IMR-90 (cell line): ENCODE measurements at regions not wholly inside any gene's neighbourhood (a gene's known extent, or its start where the extent isn't known, plus 50 kb on each side); places are given as distances from the start of the nearest gene placed in this dataset.

Experiments
- ATAC-seq: fragments of 200-7000 bp; cut with Tn5 transposase; 2 replicates; pipeline ENCODE4 v1.9.1; 2020; ENCODE audit warnings: low read depth, mild to moderate bottlenecking, moderate library complexity
- BruUV-seq: library from RNA; stranded (reverse); fragments of 400-500 nt; replicated peaks from 2 replicates; lab custom pipeline; 2021; lab: Mats Ljungman, UMichigan
- CTCF ChIA-PET: fragments of 300-600 bp; formaldehyde crosslinking; extraction: SDS; loops from one replicate; lab custom pipeline; 2021; ENCODE audit warnings: antibody characterized with exemption; lab: Yijun Ruan, JAX
- POLR2A ChIA-PET: fragments of 300-600 bp; sonication (Branson Sonifier 250); formaldehyde crosslinking; loops from one replicate; lab custom pipeline; 2022; ENCODE audit warnings: antibody characterized with exemption; ENCODE audit not compliant: unreplicated experiment; lab: Charles Lee
- DNase-seq: peaks from one replicate; pipeline ENCODE4 v3.0.0; 2013
- H2AFZ ChIP-seq: replicated peaks from 2 replicates; pipeline ENCODE3; 2013; ENCODE audit warnings: low read length, mild to moderate bottlenecking; ENCODE audit not compliant: poor library complexity
- H2AK5ac ChIP-seq: 2 replicates; pipeline ENCODE4 v1.6.1; 2013; ENCODE audit warnings: low read depth, low read length, inconsistent platforms
- H2AK9ac ChIP-seq: replicated peaks from 2 replicates; pipeline ENCODE3; 2013; ENCODE audit warnings: mild to moderate bottlenecking, low read depth, low read length, moderate library complexity; ENCODE audit not compliant: poor library complexity
- H2BK120ac ChIP-seq: 2 replicates; pipeline ENCODE4 v1.6.1; 2013; ENCODE audit warnings: low read depth, low read length, inconsistent platforms
- H2BK15ac ChIP-seq: 3 replicates; pipeline ENCODE4 v1.6.1; 2013; ENCODE audit warnings: low read depth, low read length, inconsistent platforms
- H2BK20ac ChIP-seq: 2 replicates; pipeline ENCODE4 v1.6.1; 2013; ENCODE audit warnings: low read depth, mild to moderate bottlenecking, inconsistent platforms, low read length, moderate library complexity
- H2BK5ac ChIP-seq: 2 replicates; pipeline ENCODE4 v1.6.1; 2013; ENCODE audit warnings: mild to moderate bottlenecking, low read depth, low read length, inconsistent platforms; ENCODE audit not compliant: poor library complexity, severe bottlenecking
- H3K14ac ChIP-seq: replicated peaks from 2 replicates; pipeline ENCODE4 v1.6.1; 2013; ENCODE audit warnings: low read depth, low read length, inconsistent platforms
- H3K18ac ChIP-seq: 2 replicates; pipeline ENCODE4 v1.6.1; 2013; ENCODE audit warnings: low read depth, low read length, control low read depth
- H3K23ac ChIP-seq: 2 replicates; pipeline ENCODE4 v1.6.1; 2013; ENCODE audit warnings: low read depth, low read length, inconsistent platforms
- H3K27ac ChIP-seq: 2 replicates; pipeline ENCODE4 v1.5.1; 2013; ENCODE audit warnings: mild to moderate bottlenecking, control low read depth, low read length; ENCODE audit not compliant: insufficient read depth
- H3K27me3 ChIP-seq: 2 replicates; pipeline ENCODE4 v1.6.1; 2013; ENCODE audit warnings: low read length; ENCODE audit not compliant: control insufficient read depth, insufficient read depth
- H3K36me3 ChIP-seq: 2 replicates; pipeline ENCODE4 v1.6.1; 2013; ENCODE audit warnings: low read length, mixed read lengths; ENCODE audit not compliant: control insufficient read depth, insufficient read depth
- H3K4ac ChIP-seq: 2 replicates; pipeline ENCODE4 v1.6.1; 2013; ENCODE audit warnings: low read depth, low read length, inconsistent platforms
- H3K4me1 ChIP-seq: 2 replicates; pipeline ENCODE4 v1.6.1; 2013; ENCODE audit warnings: low read length, mixed read lengths; ENCODE audit not compliant: control insufficient read depth, insufficient read depth
- H3K4me2 ChIP-seq: 2 replicates; pipeline ENCODE4 v1.6.1; 2013; ENCODE audit warnings: low read depth, mild to moderate bottlenecking, control low read depth, low read length, moderate library complexity
- H3K4me3 ChIP-seq: 2 replicates; pipeline ENCODE4 v1.5.1; 2013; ENCODE audit warnings: low read depth, mild to moderate bottlenecking, control low read depth, low read length, moderate library complexity; ENCODE audit not compliant: insufficient read depth
- H3K56ac ChIP-seq: 2 replicates; pipeline ENCODE4 v1.6.1; 2013; ENCODE audit warnings: low read length, inconsistent platforms; ENCODE audit not compliant: insufficient read depth; ENCODE audit errors: extremely low read depth
- H3K79me1 ChIP-seq, 2 experiments: 2 replicates each; pipeline ENCODE4 v1.6.1; 2013; ENCODE audit warnings: low read length in 2 of 2, inconsistent platforms in 1 of 2, low read depth in 1 of 2
- H3K9ac ChIP-seq: 2 replicates; pipeline ENCODE4 v1.6.1; 2013; ENCODE audit warnings: low read depth, low read length, control low read depth
- H3K9me1 ChIP-seq: 2 replicates; pipeline ENCODE4 v1.6.1; 2013; ENCODE audit warnings: low read length, inconsistent platforms; ENCODE audit not compliant: insufficient read depth
- H3K9me3 ChIP-seq: 2 replicates; pipeline ENCODE4 v1.6.1; 2013; ENCODE audit warnings: low read length; ENCODE audit not compliant: control insufficient read depth, insufficient read depth
- H4K20me1 ChIP-seq: 2 replicates; pipeline ENCODE4 v1.6.1; 2013; ENCODE audit warnings: low read length, inconsistent platforms; ENCODE audit not compliant: insufficient read depth
- H4K5ac ChIP-seq: 2 replicates; pipeline ENCODE4 v1.6.1; 2013; ENCODE audit warnings: mild to moderate bottlenecking, low read depth, low read length, control low read depth
- H4K8ac ChIP-seq, 2 experiments: 2 replicates each; pipeline ENCODE4 v1.6.1; 2013; ENCODE audit warnings: low read depth in 2 of 2, low read length in 2 of 2, control low read depth in 1 of 2, inconsistent platforms in 1 of 2
- H4K91ac ChIP-seq: 2 replicates; pipeline ENCODE4 v1.6.1; 2013; ENCODE audit warnings: low read depth, low read length, inconsistent platforms; ENCODE audit not compliant: insufficient read depth
- BHLHE40 ChIP-seq: fragments of 150-350 bp; IDR thresholded peaks from 2 replicates; pipeline ENCODE4 v1.6.1; 2016; ENCODE audit warnings: mild to moderate bottlenecking, low read depth, low read length
- CEBPB ChIP-seq: IDR thresholded peaks from 2 replicates; pipeline ENCODE4 v1.6.1; 2012; ENCODE audit warnings: low read depth, low read length, improper control_type of control experiment
- CHD1 ChIP-seq: IDR thresholded peaks from 2 replicates; pipeline ENCODE4 v1.6.1; 2012; ENCODE audit warnings: low read depth, low read length, improper control_type of control experiment
- FOS ChIP-seq: fragments of 150-350 bp; IDR thresholded peaks from 2 replicates; pipeline ENCODE4 v1.6.1; 2016; ENCODE audit warnings: low read depth, low read length
- MAFK ChIP-seq: IDR thresholded peaks from 2 replicates; pipeline ENCODE4 v1.6.1; 2012; ENCODE audit warnings: low read depth, low read length, improper control_type of control experiment
- MAZ ChIP-seq: IDR thresholded peaks from 2 replicates; pipeline ENCODE4 v1.6.1; 2012; ENCODE audit warnings: low read depth, mild to moderate bottlenecking, low read length, improper control_type of control experiment, moderate library complexity, borderline replicate concordance
- MXI1 ChIP-seq: IDR thresholded peaks from 2 replicates; pipeline ENCODE4 v1.6.1; 2012; ENCODE audit warnings: low read depth, mild to moderate bottlenecking, low read length, moderate library complexity, borderline replicate concordance
- NFE2L2 ChIP-seq: fragments of 150-350 bp; IDR thresholded peaks from 2 replicates; pipeline ENCODE4 v1.6.1; 2016; ENCODE audit warnings: low read depth, mild to moderate bottlenecking, low read length
- POLR2A ChIP-seq: IDR thresholded peaks from 2 replicates; pipeline ENCODE4 v1.6.1; 2012; ENCODE audit warnings: mild to moderate bottlenecking, low read depth, low read length
- RAD21 ChIP-seq: IDR thresholded peaks from 2 replicates; pipeline ENCODE4 v1.6.1; 2012; ENCODE audit warnings: low read length, improper control_type of control experiment
- RCOR1 ChIP-seq: IDR thresholded peaks from 2 replicates; pipeline ENCODE4 v1.6.1; 2012; ENCODE audit warnings: mild to moderate bottlenecking, low read length, improper control_type of control experiment; ENCODE audit not compliant: insufficient replicate concordance
- RFX5 ChIP-seq: IDR thresholded peaks from 2 replicates; pipeline ENCODE4 v1.8.0; 2012; ENCODE audit warnings: low read depth, mild to moderate bottlenecking, low read length, moderate library complexity
- SMC3 ChIP-seq: fragments of 150-350 bp; IDR thresholded peaks from 2 replicates; pipeline ENCODE4 v1.6.1; 2016; ENCODE audit warnings: low read depth, mild to moderate bottlenecking, antibody characterized with exemption, low read length, moderate library complexity
- WGBS, 2 experiments: methylation state at CpG; one replicate each; pipeline versions ENCODE4 v1.1.5 to v1.1.7; 2013; ENCODE audit warnings: missing lambda C conversion rate in 2 of 2; ENCODE audit not compliant: insufficient read length in 1 of 2; ENCODE audit errors: extremely low coverage in 2 of 2; 5-methylcytosine and 5-hydroxymethylcytosine counted together
- dilution Hi-C: fragments of 300-500 bp; cut with HindIII; formaldehyde crosslinking; loops from one replicate; pipeline ENCODE4 v1.14.3; 2018; ENCODE audit warnings: low sequenced_read_pairs; ENCODE audit not compliant: unreplicated experiment
- in situ Hi-C: fragments of 300-500 bp; cut with MboI; formaldehyde crosslinking; loops from 3 replicates; pipeline ENCODE4 v1.14.3; 2019; ENCODE audit warnings: low sequenced_read_pairs, inconsistent platforms, mixed read lengths
- intact Hi-C: fragments of 100-400 bp; cut with micrococcal nuclease; formaldehyde crosslinking; loops from 2 replicates; pipeline ENCODE4 v1.10.0; 2022
- TF ChIP-seq, protein P1 (sequence below): fragments of 150-350 bp; IDR thresholded peaks from 2 replicates; pipeline ENCODE4 v1.6.1; 2017; ENCODE audit warnings: mild to moderate bottlenecking, antibody characterized with exemption, low read length, low read depth
- TF ChIP-seq, protein P2 (sequence below): conservative IDR thresholded peaks from 2 replicates; pipeline ENCODE4 v1.5.1; 2012; ENCODE audit warnings: mild to moderate bottlenecking, low read depth, low read length, improper control_type of control experiment
- TF ChIP-seq, protein P3 (sequence below): fragments of 150-350 bp; IDR thresholded peaks from 2 replicates; pipeline ENCODE4 v1.6.1; 2016; ENCODE audit warnings: low read depth, mild to moderate bottlenecking, low read length, moderate library complexity, borderline replicate concordance

DNA sequence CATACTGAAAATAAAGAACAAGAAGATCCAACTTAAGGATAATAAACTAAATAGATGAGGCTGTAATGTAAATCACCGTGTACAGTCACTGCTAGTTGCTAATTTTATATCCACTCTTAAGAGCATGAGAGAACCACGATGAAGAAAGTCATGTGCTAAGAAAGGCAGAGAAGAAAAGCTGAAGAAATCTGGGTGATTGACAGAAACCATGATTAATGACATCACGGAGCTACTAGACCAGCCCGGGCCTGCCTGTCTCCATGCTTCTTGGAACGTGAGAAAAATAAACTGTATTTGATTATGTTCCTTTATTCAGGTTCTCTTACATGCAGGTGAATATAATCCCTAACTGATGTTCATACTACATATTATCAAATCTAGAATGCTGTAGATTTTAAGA is 84.2 kb upstream of the E2F3 start:
- Histone ChIP-seq H2AK5ac (no peak overlapping the region), H2BK15ac (no peak overlapping the region), H2AK9ac (no peak overlapping the region), H3K79me1 (no peaks in the 10 kb centered on the region), H3K9me3 (peaks cover 5% of the 10 kb centered on the region; the same call in 1 of the 2 replicates), H2BK20ac (no peak overlapping the region), H2BK5ac (no peak overlapping the region), H2AFZ (no peak overlapping the region), H3K18ac (no peak overlapping the region), H3K4me1 (peaks cover 2% of the 10 kb centered on the region; the same call in 1 of the 2 replicates), H3K9ac (no peak overlapping the region), H3K27ac (no peak overlapping the region), H3K14ac (no peak overlapping the region), H3K4ac (no peak overlapping the region), H4K91ac (no peak overlapping the region), H4K5ac (no peak overlapping the region), H3K23ac (no peak overlapping the region), H3K56ac (no peak overlapping the region), H4K20me1 (no peaks in the 10 kb centered on the region), H3K4me3 (no peak overlapping the region), H2BK120ac (no peak overlapping the region), H3K27me3 (peaks cover 11% of the 10 kb centered on the region; the same call in 1 of the 2 replicates), H3K36me3 (no peaks in the 10 kb centered on the region), H3K4me2 (no peak overlapping the region), H3K9me1 (no peaks in the 10 kb centered on the region; the same call in 1 of the 2 replicates), H4K8ac (no peak overlapping the region)
- CTCF ChIA-PET, result no interaction called here
- TF ChIP-seq RAD21 (no peak), FOS (no peak), NFE2L2 (no peak), CHD1 (no peak), MXI1 (no peak), RCOR1 (no peak), SMC3 (no peak), RFX5 (no peak), CEBPB (no peak), MAZ (no peak), POLR2A (no peak), BHLHE40 (no peak), MAFK (no peak)
- TF ChIP-seq, protein P1, sequence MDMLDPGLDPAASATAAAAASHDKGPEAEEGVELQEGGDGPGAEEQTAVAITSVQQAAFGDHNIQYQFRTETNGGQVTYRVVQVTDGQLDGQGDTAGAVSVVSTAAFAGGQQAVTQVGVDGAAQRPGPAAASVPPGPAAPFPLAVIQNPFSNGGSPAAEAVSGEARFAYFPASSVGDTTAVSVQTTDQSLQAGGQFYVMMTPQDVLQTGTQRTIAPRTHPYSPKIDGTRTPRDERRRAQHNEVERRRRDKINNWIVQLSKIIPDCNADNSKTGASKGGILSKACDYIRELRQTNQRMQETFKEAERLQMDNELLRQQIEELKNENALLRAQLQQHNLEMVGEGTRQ, result no peak
- TF ChIP-seq, protein P2, sequence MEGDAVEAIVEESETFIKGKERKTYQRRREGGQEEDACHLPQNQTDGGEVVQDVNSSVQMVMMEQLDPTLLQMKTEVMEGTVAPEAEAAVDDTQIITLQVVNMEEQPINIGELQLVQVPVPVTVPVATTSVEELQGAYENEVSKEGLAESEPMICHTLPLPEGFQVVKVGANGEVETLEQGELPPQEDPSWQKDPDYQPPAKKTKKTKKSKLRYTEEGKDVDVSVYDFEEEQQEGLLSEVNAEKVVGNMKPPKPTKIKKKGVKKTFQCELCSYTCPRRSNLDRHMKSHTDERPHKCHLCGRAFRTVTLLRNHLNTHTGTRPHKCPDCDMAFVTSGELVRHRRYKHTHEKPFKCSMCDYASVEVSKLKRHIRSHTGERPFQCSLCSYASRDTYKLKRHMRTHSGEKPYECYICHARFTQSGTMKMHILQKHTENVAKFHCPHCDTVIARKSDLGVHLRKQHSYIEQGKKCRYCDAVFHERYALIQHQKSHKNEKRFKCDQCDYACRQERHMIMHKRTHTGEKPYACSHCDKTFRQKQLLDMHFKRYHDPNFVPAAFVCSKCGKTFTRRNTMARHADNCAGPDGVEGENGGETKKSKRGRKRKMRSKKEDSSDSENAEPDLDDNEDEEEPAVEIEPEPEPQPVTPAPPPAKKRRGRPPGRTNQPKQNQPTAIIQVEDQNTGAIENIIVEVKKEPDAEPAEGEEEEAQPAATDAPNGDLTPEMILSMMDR, result no peak
- TF ChIP-seq, protein P3, sequence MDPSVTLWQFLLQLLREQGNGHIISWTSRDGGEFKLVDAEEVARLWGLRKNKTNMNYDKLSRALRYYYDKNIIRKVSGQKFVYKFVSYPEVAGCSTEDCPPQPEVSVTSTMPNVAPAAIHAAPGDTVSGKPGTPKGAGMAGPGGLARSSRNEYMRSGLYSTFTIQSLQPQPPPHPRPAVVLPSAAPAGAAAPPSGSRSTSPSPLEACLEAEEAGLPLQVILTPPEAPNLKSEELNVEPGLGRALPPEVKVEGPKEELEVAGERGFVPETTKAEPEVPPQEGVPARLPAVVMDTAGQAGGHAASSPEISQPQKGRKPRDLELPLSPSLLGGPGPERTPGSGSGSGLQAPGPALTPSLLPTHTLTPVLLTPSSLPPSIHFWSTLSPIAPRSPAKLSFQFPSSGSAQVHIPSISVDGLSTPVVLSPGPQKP, result no peak
- no peak for DNase-seq
- intact Hi-C loops (no loop called here), dilution Hi-C loops (no loop called here), in situ Hi-C loops (no loop called here)
- POLR2A ChIA-PET, result no interaction called here
- WGBS, 2 experiments, result 80% methylated on average over 1 of the region's 5 CpGs; no CpG with 5 or more reads in 1 of the 2 experiments
- no peak for ATAC-seq
- BruUV-seq, result no TSS peak
